ENCODE measurements at regions not wholly inside any gene's neighbourhood (a gene's known extent, or its start where the extent isn't known, plus 50 kb on each side); places are given as distances from the start of the nearest gene placed in this dataset.

GRCh38 chr5:74314906-74315305 lies 325.6 kb downstream of the ENC1 start:
- ATAC-seq (ENCODE audit: insufficient number of reproducible peaks, low FRiP score, low read depth) (no peak), DNase-seq (ENCODE audit: low spot score) (no peak)
- H3K27me3 ChIP-seq (replicated peaks; ENCODE audit: insufficient read depth), result no peaks in the 10 kb centered on the region
- no peaks in the 10 kb centered on the region for H3K36me3 ChIP-seq
- no peaks in the 10 kb centered on the region for H3K9me3 ChIP-seq
- TF ChIP-seq CTCF (IDR thresholded peaks at IDR 0.05), result no peak
- H3K27ac ChIP-seq, result no peak overlapping the region
- no peak overlapping the region for H3K4me3 ChIP-seq
- peaks cover 15 to 28% of the 10 kb centered on the region in 2 donors for H3K4me1 ChIP-seq (ENCODE audit: control insufficient read depth in 1 of 2, low read depth in 2 of 2)

GRCh38 chr5:74313896-74314295 lies 326.6 kb downstream of the ENC1 start:
- no peak overlapping the region for H3K27ac ChIP-seq
- ATAC-seq (ENCODE audit: insufficient number of reproducible peaks, low FRiP score, low read depth), result no peak

GRCh38 chr5:74312746-74313145 lies 327.8 kb downstream of the ENC1 start:
- ATAC-seq (ENCODE audit: insufficient number of reproducible peaks, low FRiP score, low read depth) (no peak), DNase-seq (ENCODE audit: low spot score) (no peak)
- Histone ChIP-seq H3K36me3 (no peaks in the 10 kb centered on the region), H3K4me3 (no peak overlapping the region), H3K27ac (no peak overlapping the region), H3K27me3 (replicated peaks; ENCODE audit: insufficient read depth) (no peaks in the 10 kb centered on the region), H3K9me3 (no peaks in the 10 kb centered on the region), H3K4me1 (ENCODE audit: control insufficient read depth in 1 of 2, low read depth in 2 of 2) (peaks cover 15 to 26% of the 10 kb centered on the region in 2 donors)
- TF ChIP-seq CTCF (IDR thresholded peaks at IDR 0.05), result no peak

More at GRCh38 chr5:74313896-74314295, 326.6 kb downstream of the ENC1 start:
- DNase-seq (ENCODE audit: low spot score), result no peak
- TF ChIP-seq CTCF (IDR thresholded peaks at IDR 0.05), result no peak
- H3K27me3 ChIP-seq (replicated peaks; ENCODE audit: insufficient read depth), result no peaks in the 10 kb centered on the region
- no peak overlapping the region for H3K4me3 ChIP-seq
- no peaks in the 10 kb centered on the region for H3K36me3 ChIP-seq
- peaks cover 15 to 28% of the 10 kb centered on the region in 2 donors for H3K4me1 ChIP-seq (ENCODE audit: control insufficient read depth in 1 of 2, low read depth in 2 of 2)
- no peaks in the 10 kb centered on the region for H3K9me3 ChIP-seq

- no peaks in the 10 kb centered on the region for H3K27me3 ChIP-seq (replicated peaks; ENCODE audit: insufficient read depth)
- H3K27ac ChIP-seq, result no peak overlapping the region
- ATAC-seq (ENCODE audit: insufficient number of reproducible peaks, low FRiP score, low read depth) (no peak), DNase-seq (ENCODE audit: low spot score) (no peak)
- no peaks in the 10 kb centered on the region for H3K9me3 ChIP-seq
- H3K36me3 ChIP-seq, result no peaks in the 10 kb centered on the region
- TF ChIP-seq CTCF (IDR thresholded peaks at IDR 0.05), result no peak
- H3K4me3 ChIP-seq, result no peak overlapping the region
- peaks cover 15 to 18% of the 10 kb centered on the region in 2 donors for H3K4me1 ChIP-seq (ENCODE audit: control insufficient read depth in 1 of 2, low read depth in 2 of 2)
Measured at GRCh38 chr5:74311961-74312360, 328.6 kb downstream of the ENC1 start.

- ATAC-seq (ENCODE audit: insufficient number of reproducible peaks, low FRiP score, low read depth) (no peak), DNase-seq (ENCODE audit: low spot score) (no peak)
- H3K4me3 ChIP-seq, result no peak overlapping the region
- H3K27me3 ChIP-seq (replicated peaks; ENCODE audit: insufficient read depth), result no peaks in the 10 kb centered on the region
- H3K4me1 ChIP-seq (ENCODE audit: control insufficient read depth in 1 of 2, low read depth in 2 of 2), result peaks cover 9 to 11% of the 10 kb centered on the region in 2 donors
- no peak overlapping the region for H3K27ac ChIP-seq
- no peak for TF ChIP-seq CTCF (IDR thresholded peaks at IDR 0.05)
- no peaks in the 10 kb centered on the region for H3K36me3 ChIP-seq
- no peaks in the 10 kb centered on the region for H3K9me3 ChIP-seq
Measured at GRCh38 chr5:74310997-74311930, 329.3 kb downstream of the ENC1 start.

Data from thoracic aorta (tissue), 2 donors.